Hypothalamus (tissue), 51 donors: ENCODE measurements at regions not wholly inside any gene's neighbourhood (a gene's known extent, or its start where the extent isn't known, plus 50 kb on each side); places are given as distances from the start of the nearest gene placed in this dataset.
"Not testable (repeated sequence)": the region's sequence is repeated elsewhere in the genome, so short reads cannot be mapped to it uniquely, and the experiment has no call there.

Experiments
- DNase-seq, 51 donors: peaks; one replicate each; lab custom pipeline; 2025; lab: John Stamatoyannopoulos, UW

DNA sequence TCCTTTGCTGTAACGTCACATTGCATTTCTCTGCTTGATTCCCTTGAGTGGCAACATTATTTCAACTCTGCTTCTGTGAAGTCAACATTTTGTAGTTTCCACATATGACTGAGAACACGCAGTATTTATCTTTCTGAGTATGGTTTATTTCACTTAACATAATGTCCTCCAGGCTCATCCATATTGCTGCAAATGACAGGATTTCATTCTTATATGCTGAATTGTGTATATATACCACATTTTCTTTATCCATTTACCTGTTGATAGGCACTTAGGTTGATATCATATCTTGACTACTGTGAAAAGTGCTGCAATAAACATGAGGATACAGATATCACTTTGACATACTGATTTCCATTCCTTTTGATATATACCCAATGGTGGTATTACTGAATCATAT, 878.5 kb downstream of the PLOD2 start:
- no peak for DNase-seq

DNA sequence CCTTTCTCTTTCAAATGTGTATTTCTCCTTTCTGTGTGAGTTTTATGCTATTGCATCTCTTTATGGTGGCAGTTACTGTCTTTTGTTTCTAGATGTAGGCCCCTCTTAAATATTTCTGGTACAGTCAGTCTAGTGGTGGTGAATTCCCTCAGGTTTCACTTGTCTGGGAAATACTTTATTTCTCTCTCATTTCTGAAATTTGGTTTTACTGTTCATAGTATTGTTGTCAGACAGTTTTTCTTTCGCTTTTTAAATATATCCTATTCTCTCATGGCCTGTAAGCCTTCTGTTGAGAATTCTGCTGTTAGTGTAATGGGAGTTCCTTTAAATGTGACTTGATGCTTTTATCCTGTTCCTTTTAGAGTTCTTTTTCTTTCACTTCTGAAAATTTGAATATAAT, 874.0 kb downstream of the PLOD2 start:
- DNase-seq = no peak

DNA sequence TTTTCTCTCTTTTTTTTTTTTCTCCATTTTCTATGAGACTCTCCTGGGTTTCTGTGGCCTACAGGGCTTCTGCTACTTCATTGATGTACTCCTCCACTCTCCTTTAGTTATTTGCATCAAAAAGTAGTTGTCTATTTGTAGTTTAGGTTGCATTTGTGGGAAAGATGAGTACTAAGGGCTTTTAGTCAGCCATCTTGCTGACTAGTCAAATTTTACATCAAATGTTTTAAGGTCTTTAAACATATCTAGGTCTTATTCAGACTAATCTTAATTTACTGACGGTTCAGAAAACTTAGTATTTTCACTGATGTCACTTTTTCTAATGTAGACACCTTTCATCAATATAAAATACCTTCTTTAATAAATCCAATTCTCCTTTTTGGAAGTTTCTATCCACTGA, 871.0 kb downstream of the PLOD2 start:
- DNase-seq = no peak

DNA sequence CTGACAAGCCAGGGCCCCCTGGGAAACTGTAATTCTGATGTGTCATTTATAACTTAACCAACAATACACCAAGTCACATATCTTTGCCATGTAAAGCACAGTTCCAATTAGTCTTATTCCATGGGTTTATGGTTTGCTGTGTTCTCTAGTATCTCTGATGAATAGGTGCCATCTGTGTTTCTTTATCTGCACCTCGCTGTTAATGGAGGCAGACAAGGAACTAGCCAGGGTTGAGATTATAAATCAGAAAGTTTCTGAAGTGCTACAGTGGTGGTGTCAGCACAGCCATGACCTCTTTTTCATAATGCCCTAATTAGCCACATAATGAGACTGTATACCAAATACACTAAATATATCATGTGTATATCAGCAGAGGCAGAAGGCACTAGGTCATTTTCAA, 866.4 kb downstream of the PLOD2 start:
- DNase-seq = no peak

DNA sequence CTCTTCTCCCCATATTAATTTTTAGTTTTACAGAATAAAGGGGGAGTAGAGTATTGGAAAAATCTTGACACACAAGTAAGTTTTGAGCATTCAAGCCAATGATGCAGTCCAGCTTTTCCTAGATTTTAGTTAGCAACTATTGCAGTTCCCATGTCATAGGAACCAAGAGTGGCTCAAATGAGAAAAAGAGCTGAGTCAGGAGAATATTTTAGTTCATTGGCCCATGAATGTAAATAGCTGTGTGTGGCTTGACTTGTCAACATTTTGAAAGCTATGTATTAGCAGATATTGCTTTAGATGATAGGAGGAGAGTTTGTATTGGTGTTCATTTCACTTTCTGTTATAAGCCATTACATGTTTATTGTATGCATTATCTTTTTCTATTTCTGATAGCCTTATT, 853.7 kb downstream of the PLOD2 start:
- no peak for DNase-seq

DNA sequence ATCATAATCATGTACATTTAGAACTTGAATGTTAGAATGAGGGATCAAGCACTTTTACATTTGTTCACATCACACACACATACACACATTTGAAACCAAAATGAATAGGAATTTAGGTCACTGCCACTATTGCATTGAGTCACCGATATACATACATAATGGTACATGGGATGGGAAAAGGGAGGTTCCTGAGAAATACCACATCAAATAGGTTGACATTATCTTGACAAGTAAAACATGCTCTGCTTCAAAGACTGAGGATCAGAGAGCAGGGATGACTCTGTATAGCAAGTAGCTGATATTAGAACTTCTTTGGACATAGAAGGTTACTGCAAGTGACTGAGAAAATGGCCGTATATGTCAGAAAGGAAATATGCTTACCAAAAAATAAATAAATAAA, 847.2 kb downstream of the PLOD2 start:
- no peak for DNase-seq

DNA sequence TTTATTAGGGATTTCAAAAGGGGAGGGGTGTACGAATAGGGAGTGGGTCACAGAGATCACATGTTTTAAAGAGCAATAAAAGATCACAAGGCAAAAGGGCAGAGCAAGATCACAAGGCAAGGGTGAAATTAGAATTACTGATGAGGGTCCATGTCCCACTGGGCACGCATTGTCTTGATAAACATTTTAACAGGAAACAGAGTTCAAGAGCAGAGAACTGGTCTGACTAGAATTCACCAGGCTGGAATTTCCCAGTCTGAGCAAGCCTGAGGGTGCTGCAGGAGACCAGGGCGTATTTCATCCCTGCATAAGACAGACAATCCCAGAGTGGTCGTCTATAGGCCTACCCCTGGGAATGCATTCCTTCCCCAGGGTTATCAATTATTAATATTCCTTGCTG, 844.7 kb downstream of the PLOD2 start:
- DNase-seq = not testable (repeated sequence)

DNA sequence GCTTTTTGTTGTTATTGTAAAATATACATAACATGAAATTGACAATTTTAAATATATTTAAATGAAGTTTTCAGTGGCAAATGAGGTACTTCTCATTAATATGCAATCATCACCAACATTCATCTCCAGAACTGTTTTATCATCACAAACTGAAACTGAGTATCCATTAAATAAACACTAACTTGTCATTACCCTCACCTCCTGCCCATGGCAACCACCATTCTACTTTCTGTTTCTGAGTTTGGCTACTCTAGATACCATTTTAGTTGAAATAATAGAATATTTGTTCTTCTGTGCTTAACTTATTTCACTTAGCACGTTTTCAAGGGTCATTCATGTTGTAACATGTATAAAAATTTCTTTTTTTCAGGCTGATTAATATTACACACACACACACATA, 834.3 kb downstream of the PLOD2 start:
- no peak for DNase-seq

DNA sequence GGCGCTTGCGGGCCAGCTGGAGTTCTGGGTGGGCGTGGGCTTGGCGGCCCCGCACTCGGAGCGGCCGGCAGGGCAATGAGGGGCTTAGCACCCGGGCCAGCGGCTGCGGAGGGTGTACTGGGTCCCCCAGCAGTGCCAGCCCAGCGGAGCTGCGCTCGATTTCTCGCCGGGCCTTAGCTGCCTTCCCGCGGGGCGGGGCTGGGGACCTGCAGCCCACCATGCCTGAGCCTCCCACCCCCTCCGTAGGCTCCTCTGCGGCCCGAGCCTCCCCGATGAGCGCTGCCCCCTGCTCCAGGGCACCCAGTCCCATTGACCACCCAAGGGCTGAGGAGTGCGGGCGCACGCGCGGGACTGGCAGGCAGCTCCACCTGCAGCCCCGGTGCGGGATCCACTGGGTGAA, 827.6 kb downstream of the PLOD2 start:
- DNase-seq = peak in 1 of 51 donors; percentile 1

DNA sequence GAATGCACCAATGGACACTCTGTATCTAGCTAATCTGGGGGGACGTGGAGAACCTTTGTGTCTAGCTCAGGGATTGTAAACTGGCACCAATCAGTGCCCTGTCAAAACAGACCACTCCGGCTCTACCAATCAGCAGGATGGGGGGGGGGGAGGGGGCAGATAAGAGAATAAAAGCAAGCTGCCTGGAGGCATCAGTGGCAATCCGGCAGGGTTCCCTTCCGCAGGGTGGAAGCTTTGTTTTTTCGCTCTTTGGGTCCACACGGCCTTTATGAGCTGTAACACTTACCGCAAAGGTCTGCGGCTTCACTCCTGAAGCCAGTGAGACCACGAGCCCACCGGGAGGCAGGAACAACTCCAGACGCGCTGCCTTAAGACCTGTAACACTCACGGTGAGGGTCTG, 827.1 kb downstream of the PLOD2 start:
- no peak for DNase-seq

DNA sequence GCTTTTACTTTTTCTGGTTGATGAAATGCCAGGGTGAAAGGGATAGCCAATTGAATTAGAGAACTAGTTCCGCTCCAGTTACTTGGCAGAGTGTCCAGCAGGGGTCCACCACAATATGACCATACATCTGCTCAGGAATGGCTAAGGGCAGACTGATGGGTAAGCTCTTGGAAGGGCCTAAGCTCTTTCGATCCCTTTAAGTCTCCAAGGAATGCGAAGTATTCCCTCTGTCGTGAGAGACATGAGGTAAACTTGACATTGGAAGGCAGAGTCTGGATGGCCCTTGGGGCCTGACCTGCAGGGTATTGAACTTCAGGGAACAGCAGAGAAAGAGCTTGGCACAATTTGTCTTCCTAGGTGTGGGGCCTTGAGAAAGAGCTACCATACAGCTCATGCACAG, 805.8 kb downstream of the PLOD2 start:
- DNase-seq = no peak

DNA sequence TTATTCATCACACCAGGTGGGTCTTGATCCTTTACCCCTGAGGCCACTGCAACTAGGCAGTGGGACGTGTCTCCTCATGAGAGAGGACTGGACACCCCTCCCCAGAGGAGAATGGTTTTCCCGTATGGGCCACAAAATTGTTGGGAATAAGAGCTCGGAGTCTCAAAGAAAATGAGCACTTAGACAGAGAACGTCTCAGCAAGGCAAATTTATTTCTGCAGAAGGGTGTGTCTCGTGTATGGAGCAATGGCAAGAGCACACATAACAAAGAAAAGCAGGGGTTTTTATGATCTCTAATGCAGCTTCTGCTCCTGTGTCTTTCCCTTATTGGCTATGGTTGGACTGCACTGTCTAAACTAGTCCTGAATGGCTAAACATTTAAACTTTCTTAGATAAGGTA, 803.5 kb downstream of the PLOD2 start:
- no peak for DNase-seq

DNA sequence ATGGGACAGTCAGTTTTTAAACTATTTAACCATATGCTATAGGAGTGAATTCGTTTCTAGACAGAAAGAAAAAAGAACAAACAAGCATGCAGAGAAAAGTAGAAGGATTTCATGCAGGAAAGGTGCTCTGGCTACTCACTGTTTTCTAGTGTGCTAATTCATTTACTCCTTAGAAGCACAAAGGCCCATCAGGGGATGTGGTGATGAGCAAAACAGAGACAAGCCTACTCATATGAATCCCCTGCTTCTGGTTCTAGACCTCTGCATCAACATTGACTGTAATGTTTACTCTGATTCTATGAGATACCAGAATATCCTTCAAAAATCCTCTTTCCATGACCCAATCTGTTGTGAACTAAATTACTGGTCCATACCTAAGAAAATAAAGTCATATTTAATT, 801.9 kb downstream of the PLOD2 start:
- DNase-seq = no peak

DNA sequence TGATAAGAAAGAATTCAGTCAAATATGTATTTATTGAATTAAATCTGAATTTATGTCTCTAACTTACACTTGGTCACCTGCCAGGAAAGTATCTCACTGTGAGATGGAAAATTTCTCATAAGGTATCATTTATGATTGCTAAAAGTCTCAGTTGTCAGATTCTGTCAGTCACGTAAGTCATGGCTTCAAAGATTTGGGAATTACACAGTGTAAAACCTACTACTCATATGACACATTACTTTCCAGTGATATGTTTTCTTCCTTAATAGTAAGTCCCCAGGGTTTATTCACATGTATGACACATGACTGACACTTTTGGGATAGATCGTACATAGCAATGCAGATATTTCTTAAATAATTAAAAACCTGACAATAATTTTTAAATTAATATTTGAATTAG, 792.2 kb downstream of the PLOD2 start:
- DNase-seq = no peak

DNA sequence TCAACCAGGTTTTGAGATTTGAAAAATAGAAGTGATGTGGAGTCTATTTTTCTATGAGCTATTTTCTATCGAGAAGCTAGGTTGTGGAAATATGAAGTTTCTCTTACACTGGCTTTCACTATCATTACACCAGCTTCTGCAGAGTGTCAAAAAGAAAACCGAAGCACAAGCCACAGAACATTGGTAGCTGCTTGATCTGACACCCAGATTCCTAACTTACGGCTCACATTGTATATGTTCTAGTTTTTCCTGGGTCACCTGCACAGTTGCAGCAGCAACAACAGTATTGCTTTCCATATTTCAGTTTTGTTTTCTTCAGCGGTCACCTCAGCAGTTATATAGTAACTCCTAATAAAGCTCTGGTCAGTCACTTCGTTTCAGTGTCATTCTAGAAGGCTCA, 790.1 kb downstream of the PLOD2 start:
- DNase-seq = no peak

DNA sequence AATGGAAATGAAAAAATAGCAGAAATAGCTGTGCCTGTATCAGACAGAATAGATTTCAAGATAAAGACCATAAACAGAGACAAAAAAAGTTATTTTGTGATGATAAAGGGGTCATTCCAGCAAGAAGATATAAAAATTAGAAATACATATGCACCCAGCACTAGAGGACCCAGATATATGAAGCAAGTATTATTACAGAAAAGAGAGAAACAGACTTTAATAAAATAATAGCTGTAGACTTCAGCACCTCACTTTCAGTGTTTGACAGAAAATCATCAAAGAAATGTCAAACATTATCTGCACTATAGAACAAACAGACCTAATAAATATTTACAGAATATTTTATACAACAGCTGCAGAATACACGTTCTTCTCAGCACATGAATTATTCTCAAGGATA, 783.7 kb downstream of the PLOD2 start:
- DNase-seq = no peak

DNA sequence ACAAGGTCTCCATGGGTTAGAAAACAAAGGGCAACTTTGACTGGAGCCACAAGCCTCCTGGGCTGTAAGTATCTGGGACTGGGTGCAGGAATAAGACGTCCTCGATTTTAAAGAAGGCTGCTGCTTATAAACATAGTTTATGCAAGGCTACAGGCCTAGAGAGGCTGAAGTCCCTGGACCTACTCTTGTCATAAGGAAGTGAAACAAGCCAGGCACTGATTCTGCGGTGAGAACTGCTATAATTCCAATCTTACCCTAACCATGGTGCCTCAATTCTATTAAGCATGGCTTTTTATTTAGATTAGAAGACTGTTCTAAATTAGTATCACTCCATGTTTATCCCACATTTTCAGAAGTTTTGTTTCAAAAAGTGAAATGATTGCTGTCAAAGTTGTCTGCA, 777.6 kb downstream of the PLOD2 start:
- no peak for DNase-seq

DNA sequence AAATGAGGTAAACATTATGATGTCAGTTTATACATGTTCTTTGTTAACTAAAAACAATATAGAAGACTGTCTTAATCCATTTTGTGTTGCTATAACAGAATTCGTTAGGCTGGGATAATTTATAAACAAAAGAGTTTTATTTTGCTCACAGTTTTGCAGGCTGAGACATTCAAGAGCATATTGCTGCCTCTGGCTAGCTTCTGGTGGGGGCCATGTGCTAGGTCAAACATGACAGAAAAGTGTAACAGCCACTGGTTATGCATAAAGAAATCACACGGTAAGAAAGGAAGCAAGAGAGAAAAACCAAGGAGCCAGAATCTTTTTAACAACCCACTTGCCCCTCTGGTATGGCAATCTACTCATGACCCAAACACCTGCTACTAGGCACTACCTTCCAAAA, 776.7 kb downstream of the PLOD2 start:
- DNase-seq = no peak

DNA sequence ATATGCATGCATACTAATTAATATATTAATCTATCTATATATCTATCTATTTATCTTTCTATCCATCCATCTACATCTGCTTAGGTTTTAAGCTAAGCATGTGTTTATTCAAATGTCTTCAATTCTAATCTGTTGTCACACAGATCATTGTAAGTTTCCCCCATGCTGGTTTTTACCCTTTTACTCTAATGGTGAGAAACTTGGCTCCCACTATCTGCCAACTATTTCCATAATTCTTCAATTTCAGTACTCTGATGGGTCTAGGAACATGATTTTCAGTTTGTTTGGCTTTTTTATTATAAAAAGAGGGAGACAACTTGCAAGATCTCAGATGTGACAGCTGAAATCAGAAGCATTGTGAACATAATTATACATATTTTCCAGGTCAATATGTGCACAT, 773.8 kb downstream of the PLOD2 start:
- DNase-seq = no peak

DNA sequence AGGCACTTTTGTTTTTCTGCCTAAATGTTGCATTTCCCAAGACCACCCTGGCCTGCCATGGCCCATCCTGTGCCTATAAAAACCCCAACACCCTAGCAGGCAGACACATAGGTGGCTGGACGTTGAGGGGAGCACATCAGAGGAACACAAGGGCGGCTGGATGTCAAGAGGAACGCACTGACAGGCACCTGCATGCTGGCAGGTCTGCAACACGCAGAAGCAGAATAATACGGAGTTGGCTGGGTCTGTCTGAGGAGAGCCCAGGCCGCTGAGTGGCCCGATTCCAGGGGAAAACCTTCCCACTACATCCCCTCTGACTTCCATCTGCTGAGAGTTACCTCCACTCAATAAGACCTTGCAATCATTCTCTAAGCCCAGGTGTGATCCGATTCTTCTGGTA, 765.6 kb downstream of the PLOD2 start:
- no peak for DNase-seq

DNA sequence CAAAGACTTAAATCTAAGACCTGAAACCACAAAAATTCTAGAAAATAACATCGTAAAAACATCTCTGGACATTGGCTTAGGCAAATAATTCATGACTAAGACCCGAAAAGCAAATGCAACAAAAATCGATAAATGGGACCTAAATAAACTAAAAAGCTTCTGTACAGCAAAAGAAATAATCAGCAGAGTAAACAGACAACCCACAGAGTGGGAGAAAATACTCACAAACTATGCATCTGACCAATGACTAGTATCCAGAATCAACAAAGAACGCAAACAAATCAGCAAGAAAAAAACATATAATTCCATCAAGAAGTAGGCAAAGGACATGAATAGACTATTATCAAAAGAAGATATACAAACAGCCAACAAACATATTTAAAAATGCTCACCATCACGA, 749.4 kb downstream of the PLOD2 start:
- DNase-seq = no peak

DNA sequence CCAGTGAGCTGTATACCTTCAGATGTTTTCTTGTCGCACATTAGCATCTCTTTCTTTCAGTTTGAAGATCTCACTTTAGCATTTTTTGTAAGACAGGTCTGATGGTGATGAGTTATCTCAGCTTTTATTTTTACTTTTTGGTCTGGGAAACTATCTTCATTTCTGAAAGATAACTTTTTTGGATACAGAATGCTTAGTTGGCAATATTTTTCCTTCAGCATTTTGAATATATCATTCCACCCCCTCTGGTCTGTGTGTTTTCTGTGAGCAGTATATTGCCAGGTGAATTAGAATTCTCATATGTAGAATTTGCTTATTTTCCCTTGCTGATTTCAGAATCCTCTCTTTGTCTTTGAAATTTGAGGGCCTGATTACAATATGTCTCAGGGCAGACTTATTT, 743.3 kb downstream of the PLOD2 start:
- no peak for DNase-seq

DNA sequence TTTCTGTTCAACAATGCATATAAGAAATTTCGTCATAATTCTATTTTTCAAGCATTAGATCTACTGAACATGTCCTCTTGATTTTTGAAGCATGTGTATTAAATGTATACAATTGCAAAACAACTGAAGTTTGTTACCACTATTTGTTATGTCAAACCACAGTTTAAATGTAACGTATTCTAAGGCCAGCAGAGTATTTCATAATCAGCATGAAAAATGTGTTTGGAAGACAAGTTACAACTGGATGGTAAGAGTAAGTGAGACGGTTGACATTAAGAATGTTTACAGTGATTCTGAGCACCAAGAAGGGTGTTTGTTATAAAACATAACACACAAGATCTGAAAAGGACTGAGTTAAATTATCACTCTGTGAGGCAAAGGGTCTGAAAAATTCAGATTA, 738.4 kb downstream of the PLOD2 start:
- DNase-seq = no peak

DNA sequence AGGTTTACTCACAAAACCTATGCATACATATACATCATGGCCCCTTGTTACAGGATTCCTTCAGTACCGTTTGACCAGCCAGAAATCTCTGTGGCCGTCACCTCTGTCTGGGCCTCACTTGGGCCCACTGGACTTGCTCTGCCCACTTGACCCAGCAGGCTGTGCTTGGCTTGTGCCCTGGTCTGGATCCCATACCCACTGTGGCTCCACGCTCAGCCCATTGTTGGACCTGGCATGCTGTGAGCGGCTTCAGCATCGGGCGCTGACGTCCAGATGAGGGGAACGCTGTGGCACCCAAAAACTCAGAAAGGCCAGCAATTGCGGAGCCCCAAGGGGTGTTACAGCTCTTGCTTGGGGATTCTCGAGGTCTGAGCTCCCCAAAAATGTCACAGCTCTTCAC, 733.6 kb downstream of the PLOD2 start:
- no peak for DNase-seq
